Bronchial epithelial cell (primary cell): ENCODE measurements at regions not wholly inside any gene's neighbourhood (a gene's known extent, or its start where the extent isn't known, plus 50 kb on each side); places are given as distances from the start of the nearest gene placed in this dataset.

Experiments
- DNase-seq: peaks from one replicate; pipeline ENCODE4 v3.0.0-alpha.2; 2010; ENCODE audit warnings: low read depth
- FAIRE-seq: peaks from 2 replicates; lab custom pipeline; 2011; peaks lifted over from hg19 to GRCh38; lab: Jason Lieb, UNC
- H3K27me3 ChIP-seq: 2 replicates; pipeline ENCODE4 v1.5.1; 2011; ENCODE audit warnings: low read length; ENCODE audit not compliant: control insufficient read depth, insufficient read depth
- H3K36me3 ChIP-seq: 2 replicates; pipeline ENCODE4 v1.5.1; 2011; ENCODE audit warnings: low read length; ENCODE audit not compliant: control insufficient read depth, insufficient read depth
- H3K4me3 ChIP-seq: 2 replicates; pipeline ENCODE4 v1.5.1; 2011; ENCODE audit warnings: mild to moderate bottlenecking, low read depth, low read length, control low read depth
- TF ChIP-seq, protein P1 (sequence below): IDR thresholded peaks from 2 replicates; pipeline ENCODE4 v1.5.1; 2011; ENCODE audit warnings: mild to moderate bottlenecking, moderate library complexity, low read length, control low read depth, inconsistent platforms; ENCODE audit not compliant: insufficient read depth, severe bottlenecking

GRCh38 chr11:92391808-92392207 is 167.2 kb downstream of the FAT3 start:
- TF ChIP-seq, protein P1, sequence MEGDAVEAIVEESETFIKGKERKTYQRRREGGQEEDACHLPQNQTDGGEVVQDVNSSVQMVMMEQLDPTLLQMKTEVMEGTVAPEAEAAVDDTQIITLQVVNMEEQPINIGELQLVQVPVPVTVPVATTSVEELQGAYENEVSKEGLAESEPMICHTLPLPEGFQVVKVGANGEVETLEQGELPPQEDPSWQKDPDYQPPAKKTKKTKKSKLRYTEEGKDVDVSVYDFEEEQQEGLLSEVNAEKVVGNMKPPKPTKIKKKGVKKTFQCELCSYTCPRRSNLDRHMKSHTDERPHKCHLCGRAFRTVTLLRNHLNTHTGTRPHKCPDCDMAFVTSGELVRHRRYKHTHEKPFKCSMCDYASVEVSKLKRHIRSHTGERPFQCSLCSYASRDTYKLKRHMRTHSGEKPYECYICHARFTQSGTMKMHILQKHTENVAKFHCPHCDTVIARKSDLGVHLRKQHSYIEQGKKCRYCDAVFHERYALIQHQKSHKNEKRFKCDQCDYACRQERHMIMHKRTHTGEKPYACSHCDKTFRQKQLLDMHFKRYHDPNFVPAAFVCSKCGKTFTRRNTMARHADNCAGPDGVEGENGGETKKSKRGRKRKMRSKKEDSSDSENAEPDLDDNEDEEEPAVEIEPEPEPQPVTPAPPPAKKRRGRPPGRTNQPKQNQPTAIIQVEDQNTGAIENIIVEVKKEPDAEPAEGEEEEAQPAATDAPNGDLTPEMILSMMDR = no peak
- FAIRE-seq (no peak), DNase-seq (no peak)
- Histone ChIP-seq H3K4me3 (no peak overlapping the region), H3K27me3 (no peaks in the 10 kb centered on the region), H3K36me3 (no peaks in the 10 kb centered on the region)

GRCh38 chr11:92393218-92393617 is 168.6 kb downstream of the FAT3 start:
- H3K4me3 ChIP-seq = no peak overlapping the region
- H3K36me3 ChIP-seq = no peaks in the 10 kb centered on the region
- TF ChIP-seq, protein P1 = no peak
- H3K27me3 ChIP-seq = no peaks in the 10 kb centered on the region
- DNase-seq (no peak), FAIRE-seq (no peak)

- H3K36me3 ChIP-seq = no peaks in the 10 kb centered on the region
- TF ChIP-seq, protein P1 = no peak
- no peak for FAIRE-seq
- no peak for DNase-seq
- no peaks in the 10 kb centered on the region for H3K27me3 ChIP-seq
- H3K4me3 ChIP-seq = no peak overlapping the region
These were observed 171.5 kb downstream of the FAT3 start for GRCh38 chr11:92396133-92396532.

DNA sequence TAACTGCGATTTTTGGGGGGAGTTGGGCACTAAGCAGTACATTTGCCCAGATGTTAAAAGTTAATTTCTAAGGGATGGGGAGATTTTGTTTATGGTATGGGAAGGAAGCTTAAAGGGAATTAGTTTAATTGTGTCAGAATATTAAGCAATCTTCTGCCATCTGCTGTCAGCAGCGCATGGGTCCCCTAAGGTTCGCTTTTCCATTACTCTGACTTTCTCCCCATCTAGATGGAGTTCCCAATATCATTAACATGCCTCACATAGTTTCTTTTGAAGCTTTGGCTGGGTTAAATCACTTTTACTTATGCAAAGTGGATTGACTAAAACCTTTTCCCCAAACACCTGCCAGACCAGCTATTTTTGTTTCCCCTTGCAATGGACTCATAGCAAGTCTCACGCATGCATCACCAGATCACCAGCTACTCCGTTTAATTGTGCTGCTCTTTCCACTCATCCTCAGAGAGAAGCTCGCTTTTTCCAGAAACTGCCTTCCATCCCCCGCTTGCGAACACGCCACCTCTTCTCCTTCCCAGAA is 172.7 kb downstream of the FAT3 start:
- Histone ChIP-seq H3K27me3 (no peaks in the 10 kb centered on the region), H3K4me3 (no peak overlapping the region), H3K36me3 (no peaks in the 10 kb centered on the region)
- FAIRE-seq (no peak), DNase-seq (no peak)
- TF ChIP-seq, protein P1 = no peak

DNA sequence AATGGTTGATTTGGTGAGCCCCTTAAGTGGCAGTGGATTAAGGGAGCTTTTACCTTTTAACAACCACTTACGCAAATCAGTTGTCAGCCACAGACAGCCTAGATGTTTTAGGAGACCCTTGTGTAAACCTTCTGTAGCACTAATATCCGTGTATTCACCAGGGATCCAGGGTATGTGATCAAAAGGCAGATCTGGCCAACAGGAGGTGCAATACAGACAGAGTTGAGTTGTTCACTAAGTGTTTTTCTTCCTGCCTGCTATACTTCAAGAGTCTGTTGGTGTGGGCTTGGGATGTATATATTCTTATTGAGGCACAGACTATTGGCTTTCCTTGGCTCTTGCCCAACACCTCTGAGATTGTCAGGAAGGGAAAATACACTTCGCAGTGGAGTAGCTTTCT is 175.1 kb downstream of the FAT3 start:
- TF ChIP-seq, protein P1 = no peak
- Histone ChIP-seq H3K4me3 (no peak overlapping the region), H3K27me3 (no peaks in the 10 kb centered on the region), H3K36me3 (no peaks in the 10 kb centered on the region)
- FAIRE-seq (no peak), DNase-seq (no peak)

DNA sequence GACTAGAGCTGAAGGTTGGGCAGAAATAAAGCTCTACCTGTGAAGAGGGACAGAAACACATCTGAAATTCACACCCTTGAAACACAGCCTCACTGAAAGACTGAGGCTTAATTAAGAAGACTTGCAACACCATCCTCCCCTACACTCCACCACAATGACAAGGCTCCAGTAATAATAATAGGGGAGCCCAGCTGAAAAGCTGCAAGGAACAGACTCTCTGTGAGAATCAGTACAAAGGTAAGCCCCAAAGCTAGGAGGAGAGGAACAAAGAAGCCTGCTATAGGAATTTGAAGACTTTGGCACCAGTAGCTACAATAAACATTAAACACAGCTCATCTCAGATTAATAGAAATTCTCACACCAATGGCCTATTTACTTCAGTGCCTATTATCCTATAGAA is 176.9 kb downstream of the FAT3 start:
- Histone ChIP-seq H3K27me3 (no peaks in the 10 kb centered on the region), H3K36me3 (no peaks in the 10 kb centered on the region), H3K4me3 (no peak overlapping the region)
- TF ChIP-seq, protein P1 = no peak
- DNase-seq = no peak
- no peak for FAIRE-seq
